ENCODE measurements at regions not wholly inside any gene's neighbourhood (a gene's known extent, or its start where the extent isn't known, plus 50 kb on each side); places are given as distances from the start of the nearest gene placed in this dataset.
"Not testable (repeated sequence)": the region's sequence is repeated elsewhere in the genome, so short reads cannot be mapped to it uniquely, and the experiment has no call there.

DNA sequence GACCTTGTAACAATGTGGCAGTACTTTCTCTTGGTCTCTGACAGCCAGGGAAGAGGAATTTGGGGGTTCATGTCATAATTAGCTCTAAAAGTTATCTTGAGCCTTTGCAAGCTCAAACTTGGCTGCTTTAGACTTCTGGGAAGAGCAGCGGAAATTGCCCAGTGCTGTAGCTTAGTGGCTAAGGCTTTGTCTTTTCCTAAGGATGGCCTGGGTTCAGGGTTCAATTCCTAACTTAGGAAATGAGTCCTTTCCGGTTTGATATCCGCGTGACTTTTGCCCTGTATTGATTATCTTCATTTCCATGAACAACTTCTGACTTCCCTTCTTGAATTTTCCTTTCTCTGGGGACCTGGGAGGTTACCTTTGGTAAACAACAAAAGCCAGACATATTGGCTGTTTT, 961.0 kb downstream of the CNTNAP5 start:
- H3K27ac Mint-ChIP-seq, result no peak overlapping the region
- no peak for DNase-seq
- Histone ChIP-seq H3K27me3 (ENCODE audit: control insufficient read depth, insufficient read depth, low read length) (no peaks in the 10 kb centered on the region), H3K27ac (ENCODE audit: insufficient read depth, low read length, poor library complexity, severe bottlenecking) (no peak overlapping the region), H3K4me3 (ENCODE audit: low read depth, low read length) (no peak overlapping the region), H3K9me3 (ENCODE audit: control insufficient read depth in 2 of 2, low read length in 2 of 2) (peaks cover 0 to 3% of the 10 kb centered on the region in 2 experiments), H3K4me1 (ENCODE audit: control insufficient read depth, insufficient read depth, low read length, poor library complexity, severe bottlenecking) (no peaks in the 10 kb centered on the region), H3K36me3 (ENCODE audit: control insufficient read depth, insufficient read depth, low read length) (no peaks in the 10 kb centered on the region)
- no peaks in the 10 kb centered on the region for H3K27me3 Mint-ChIP-seq
- ATAC-seq (ENCODE audit: low read depth in 2 of 2), result no peak
- no peaks in the 10 kb centered on the region for H3K36me3 Mint-ChIP-seq
- H3K9me3 Mint-ChIP-seq, result peaks cover 1 to 17% (median 6%) of the 10 kb centered on the region in 7 donors
- H3K4me3 Mint-ChIP-seq, result no peak overlapping the region
- H3K4me1 Mint-ChIP-seq, result no peaks in the 10 kb centered on the region

DNA sequence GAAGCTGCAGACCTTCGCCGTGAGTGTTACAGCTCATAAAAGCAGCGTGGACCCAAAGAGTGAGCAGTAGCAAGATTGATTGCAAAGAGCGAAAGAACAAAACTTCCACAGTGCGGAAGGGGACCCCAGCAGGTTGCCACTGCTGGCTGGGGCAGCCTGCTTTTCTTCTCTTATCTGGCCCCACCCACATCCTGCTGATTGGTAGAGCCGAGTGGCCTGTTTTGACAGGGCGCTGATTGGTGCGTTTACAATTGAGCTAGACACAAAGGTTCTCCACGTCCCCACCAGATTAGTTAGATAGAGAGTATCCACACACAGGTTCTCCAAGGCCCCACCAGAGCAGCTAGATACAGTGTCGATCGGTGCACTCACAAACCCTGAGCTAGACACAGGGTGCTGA, 961.8 kb downstream of the CNTNAP5 start:
- H3K9me3 Mint-ChIP-seq, result peaks cover 0 to 16% (median 6%) of the 10 kb centered on the region in 7 donors
- H3K4me1 ChIP-seq (ENCODE audit: control insufficient read depth, insufficient read depth, low read length, poor library complexity, severe bottlenecking); ATAC-seq (ENCODE audit: low read depth in 2 of 2); H3K27ac Mint-ChIP-seq; H3K9me3 ChIP-seq (ENCODE audit: control insufficient read depth in 2 of 2, low read length in 2 of 2); H3K4me1 Mint-ChIP-seq; H3K27ac ChIP-seq (ENCODE audit: insufficient read depth, low read length, poor library complexity, severe bottlenecking); DNase-seq; H3K36me3 ChIP-seq (ENCODE audit: control insufficient read depth, insufficient read depth, low read length); H3K27me3 Mint-ChIP-seq; H3K27me3 ChIP-seq (ENCODE audit: control insufficient read depth, insufficient read depth, low read length); H3K4me3 ChIP-seq (ENCODE audit: low read depth, low read length); H3K4me3 Mint-ChIP-seq; H3K36me3 Mint-ChIP-seq: not testable (repeated sequence)

DNA sequence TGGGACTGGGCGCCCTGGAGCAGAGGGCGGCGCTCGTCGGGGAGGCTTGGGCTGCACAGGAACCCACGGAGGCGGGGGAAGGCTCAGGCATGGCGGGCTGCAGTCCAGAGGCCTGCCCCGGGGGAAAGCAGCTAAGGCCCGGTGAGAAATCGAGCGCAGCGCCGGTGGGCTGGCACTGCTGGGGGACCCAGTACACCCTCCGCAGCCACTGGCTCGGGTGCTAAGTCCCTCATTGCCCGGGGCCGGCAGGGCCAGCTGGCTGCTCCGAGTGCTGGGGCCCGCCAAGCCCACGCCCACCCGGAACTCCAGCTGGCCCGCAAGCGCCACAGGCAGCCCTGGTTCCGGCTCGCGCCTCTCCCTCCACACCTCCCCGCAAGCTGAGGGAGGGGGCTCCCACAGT, 962.3 kb downstream of the CNTNAP5 start:
- H3K27me3 ChIP-seq (ENCODE audit: control insufficient read depth, insufficient read depth, low read length); DNase-seq; H3K9me3 ChIP-seq (ENCODE audit: control insufficient read depth in 2 of 2, low read length in 2 of 2); H3K27ac ChIP-seq (ENCODE audit: insufficient read depth, low read length, poor library complexity, severe bottlenecking); H3K4me3 ChIP-seq (ENCODE audit: low read depth, low read length); H3K27me3 Mint-ChIP-seq; H3K4me1 Mint-ChIP-seq; H3K36me3 ChIP-seq (ENCODE audit: control insufficient read depth, insufficient read depth, low read length); H3K4me1 ChIP-seq (ENCODE audit: control insufficient read depth, insufficient read depth, low read length, poor library complexity, severe bottlenecking); ATAC-seq (ENCODE audit: low read depth in 2 of 2); H3K36me3 Mint-ChIP-seq; H3K4me3 Mint-ChIP-seq; H3K27ac Mint-ChIP-seq: not testable (repeated sequence)
- peaks cover 0 to 16% (median 6%) of the 10 kb centered on the region in 7 donors for H3K9me3 Mint-ChIP-seq

DNA sequence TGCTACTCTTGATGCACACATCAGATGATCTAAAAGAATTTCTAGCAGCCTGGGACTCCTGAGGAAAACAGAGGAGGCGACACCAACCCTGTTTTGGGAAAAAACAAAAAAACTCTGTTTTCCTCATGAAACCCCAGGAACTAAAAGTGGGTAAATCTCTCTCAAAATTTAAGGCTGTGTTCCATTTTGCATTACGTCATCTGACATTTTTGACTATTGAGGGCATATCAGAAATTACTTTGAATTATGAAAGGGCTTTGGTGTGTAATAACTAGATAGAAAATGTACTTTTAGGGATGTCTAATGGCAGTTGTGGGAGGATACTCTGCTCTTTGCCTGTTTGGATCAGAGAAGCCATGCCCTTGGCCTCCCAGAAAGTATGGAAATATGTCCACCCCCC, 963.0 kb downstream of the CNTNAP5 start:
- H3K4me3 Mint-ChIP-seq, result no peak overlapping the region
- no peaks in the 10 kb centered on the region for H3K36me3 Mint-ChIP-seq
- Histone ChIP-seq H3K27ac (ENCODE audit: insufficient read depth, low read length, poor library complexity, severe bottlenecking) (no peak overlapping the region), H3K4me3 (ENCODE audit: low read depth, low read length) (no peak overlapping the region), H3K9me3 (ENCODE audit: control insufficient read depth in 2 of 2, low read length in 2 of 2) (peaks cover 0 to 3% of the 10 kb centered on the region in 2 experiments), H3K27me3 (ENCODE audit: control insufficient read depth, insufficient read depth, low read length) (no peaks in the 10 kb centered on the region), H3K4me1 (ENCODE audit: control insufficient read depth, insufficient read depth, low read length, poor library complexity, severe bottlenecking) (no peaks in the 10 kb centered on the region), H3K36me3 (ENCODE audit: control insufficient read depth, insufficient read depth, low read length) (no peaks in the 10 kb centered on the region)
- no peaks in the 10 kb centered on the region for H3K4me1 Mint-ChIP-seq
- DNase-seq, result no peak
- ATAC-seq (ENCODE audit: low read depth in 2 of 2), result no peak
- H3K9me3 Mint-ChIP-seq, result peaks cover 0 to 16% (median 7%) of the 10 kb centered on the region in 7 donors
- H3K27me3 Mint-ChIP-seq, result no peaks in the 10 kb centered on the region
- H3K27ac Mint-ChIP-seq, result no peak overlapping the region

DNA sequence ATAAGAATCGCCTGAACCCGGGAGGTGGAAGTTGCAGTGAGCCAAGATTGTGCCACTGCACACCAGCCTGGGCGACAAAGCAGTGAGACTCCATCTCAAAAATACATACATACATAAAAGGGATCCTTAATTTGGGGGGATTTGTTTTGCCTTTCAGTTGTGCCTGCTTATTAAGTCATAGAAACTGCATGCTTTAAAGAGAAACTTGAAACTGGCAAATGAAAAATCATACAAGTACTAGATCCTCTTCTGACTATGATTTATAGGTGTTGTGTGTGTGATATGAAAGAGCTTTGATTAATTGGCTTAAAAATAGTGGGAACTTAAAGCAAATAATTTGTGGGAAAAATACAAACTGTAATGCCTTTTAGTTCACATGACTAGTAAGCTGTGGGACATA, 963.7 kb downstream of the CNTNAP5 start:
- no peaks in the 10 kb centered on the region for H3K4me1 Mint-ChIP-seq
- no peaks in the 10 kb centered on the region for H3K4me1 ChIP-seq (ENCODE audit: control insufficient read depth, insufficient read depth, low read length, poor library complexity, severe bottlenecking)
- no peak for ATAC-seq (ENCODE audit: low read depth in 2 of 2)
- no peak overlapping the region for H3K27ac ChIP-seq (ENCODE audit: insufficient read depth, low read length, poor library complexity, severe bottlenecking)
- no peaks in the 10 kb centered on the region for H3K36me3 Mint-ChIP-seq
- no peak overlapping the region for H3K27ac Mint-ChIP-seq
- H3K4me3 ChIP-seq (ENCODE audit: low read depth, low read length), result no peak overlapping the region
- H3K27me3 ChIP-seq (ENCODE audit: control insufficient read depth, insufficient read depth, low read length), result no peaks in the 10 kb centered on the region
- no peak for DNase-seq
- peaks cover 0 to 16% (median 7%) of the 10 kb centered on the region in 7 donors for H3K9me3 Mint-ChIP-seq
- H3K9me3 ChIP-seq (ENCODE audit: control insufficient read depth in 2 of 2, low read length in 2 of 2), result peaks cover 0 to 3% of the 10 kb centered on the region in 2 experiments
- no peak overlapping the region for H3K4me3 Mint-ChIP-seq
- no peaks in the 10 kb centered on the region for H3K36me3 ChIP-seq (ENCODE audit: control insufficient read depth, insufficient read depth, low read length)
- H3K27me3 Mint-ChIP-seq, result no peaks in the 10 kb centered on the region

DNA sequence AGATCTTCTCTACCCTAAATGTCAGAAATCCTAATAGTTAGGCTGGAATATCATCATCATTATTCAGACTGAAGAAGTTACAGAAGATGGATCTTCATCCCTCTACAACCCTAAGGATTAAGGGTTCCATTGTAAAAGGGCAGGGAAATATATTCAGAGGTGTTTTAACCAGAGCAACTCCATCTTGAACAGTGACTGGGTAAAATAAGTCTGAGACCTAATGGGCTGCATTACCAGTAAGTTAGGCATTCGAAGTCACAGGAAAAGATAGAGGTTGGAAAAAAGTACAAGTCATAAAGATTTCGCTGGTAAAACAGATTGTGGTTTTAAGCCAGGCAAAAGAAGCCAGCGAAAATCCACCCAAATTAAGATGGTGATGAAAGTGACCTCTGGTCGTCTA, 968.7 kb downstream of the CNTNAP5 start:
- no peaks in the 10 kb centered on the region for H3K4me1 ChIP-seq (ENCODE audit: control insufficient read depth, insufficient read depth, low read length, poor library complexity, severe bottlenecking)
- no peaks in the 10 kb centered on the region for H3K36me3 Mint-ChIP-seq
- H3K36me3 ChIP-seq (ENCODE audit: control insufficient read depth, insufficient read depth, low read length), result no peaks in the 10 kb centered on the region
- H3K27me3 ChIP-seq (ENCODE audit: control insufficient read depth, insufficient read depth, low read length), result no peaks in the 10 kb centered on the region
- no peak for DNase-seq
- no peak overlapping the region for H3K4me3 Mint-ChIP-seq
- no peak for ATAC-seq (ENCODE audit: low read depth in 2 of 2)
- no peak overlapping the region for H3K27ac Mint-ChIP-seq
- no peak overlapping the region for H3K4me3 ChIP-seq (ENCODE audit: low read depth, low read length)
- H3K27ac ChIP-seq (ENCODE audit: insufficient read depth, low read length, poor library complexity, severe bottlenecking), result no peak overlapping the region
- H3K9me3 Mint-ChIP-seq, result peaks cover 0 to 14% (median 4%) of the 10 kb centered on the region in 7 donors
- H3K9me3 ChIP-seq (ENCODE audit: control insufficient read depth in 2 of 2, low read length in 2 of 2), result no peaks in the 10 kb centered on the region
- no peaks in the 10 kb centered on the region for H3K27me3 Mint-ChIP-seq
- no peaks in the 10 kb centered on the region for H3K4me1 Mint-ChIP-seq

DNA sequence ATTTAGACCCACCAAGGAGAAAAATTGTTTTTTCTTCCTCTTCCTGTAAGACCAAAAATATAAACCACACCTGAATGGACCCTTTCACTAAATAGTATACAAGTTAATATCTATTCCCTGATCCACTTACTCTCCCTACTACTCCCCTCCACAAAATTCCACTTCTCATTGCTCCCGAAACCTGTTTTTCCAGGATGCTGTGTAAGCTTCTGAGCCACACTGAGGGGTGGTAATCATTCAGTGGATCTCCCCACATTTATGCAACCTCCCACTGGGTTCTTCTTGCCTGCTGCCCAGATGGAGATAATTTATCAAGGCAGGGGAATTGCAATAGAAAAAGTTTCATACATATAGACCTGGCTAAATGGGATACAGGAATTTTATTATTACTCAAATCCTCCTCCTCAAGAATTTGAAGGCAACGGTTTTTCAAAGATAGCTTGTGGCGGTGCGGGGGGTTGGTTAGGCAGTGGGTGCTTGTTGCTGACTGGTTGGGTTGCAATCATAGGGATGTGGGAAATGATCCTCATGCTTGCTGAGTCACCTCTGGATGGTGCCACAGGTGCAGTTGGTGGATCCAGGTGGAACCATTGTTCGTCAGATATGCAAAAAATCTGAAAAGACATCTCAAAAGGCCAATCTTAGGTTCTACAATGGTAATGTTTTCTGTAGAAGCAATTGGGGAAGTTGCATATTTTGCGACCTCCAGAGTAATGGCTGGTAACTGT, 970.3 kb downstream of the CNTNAP5 start:
- Histone ChIP-seq H3K4me1 (ENCODE audit: control insufficient read depth, insufficient read depth, low read length, poor library complexity, severe bottlenecking) (no peaks in the 10 kb centered on the region), H3K9me3 (ENCODE audit: control insufficient read depth in 2 of 2, low read length in 2 of 2) (no peaks in the 10 kb centered on the region), H3K36me3 (ENCODE audit: control insufficient read depth, insufficient read depth, low read length) (no peaks in the 10 kb centered on the region), H3K27ac (ENCODE audit: insufficient read depth, low read length, poor library complexity, severe bottlenecking) (no peak overlapping the region), H3K27me3 (ENCODE audit: control insufficient read depth, insufficient read depth, low read length) (no peaks in the 10 kb centered on the region), H3K4me3 (ENCODE audit: low read depth, low read length) (no peak overlapping the region)
- Mint-ChIP-seq H3K27ac (no peak overlapping the region), H3K36me3 (no peaks in the 10 kb centered on the region), H3K27me3 (no peaks in the 10 kb centered on the region), H3K9me3 (peaks cover 0 to 17% (median 4%) of the 10 kb centered on the region in 7 donors), H3K4me1 (no peaks in the 10 kb centered on the region), H3K4me3 (no peak overlapping the region)
- no peak for ATAC-seq (ENCODE audit: low read depth in 2 of 2)
- DNase-seq, result no peak

DNA sequence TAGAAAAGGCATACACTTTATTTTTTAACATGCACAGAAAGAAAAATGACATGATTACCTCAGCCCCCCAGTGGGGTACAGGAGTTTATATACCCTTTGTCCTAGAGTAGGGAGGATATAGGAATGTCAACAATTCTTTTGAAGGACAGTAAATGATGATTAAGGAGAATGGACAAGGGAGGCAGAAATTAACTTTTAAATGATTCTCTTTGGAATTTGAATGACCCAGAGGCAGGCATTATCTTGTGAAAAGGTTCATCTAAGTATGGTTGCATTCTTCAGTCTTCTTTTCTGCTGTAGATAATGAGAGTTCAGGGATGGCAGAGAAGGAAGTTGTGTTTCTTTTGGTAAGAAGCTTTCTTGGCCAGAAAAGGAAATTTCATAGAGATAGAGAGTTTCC, 971.3 kb downstream of the CNTNAP5 start:
- Histone ChIP-seq H3K4me3 (ENCODE audit: low read depth, low read length) (no peak overlapping the region), H3K9me3 (ENCODE audit: control insufficient read depth in 2 of 2, low read length in 2 of 2) (no peaks in the 10 kb centered on the region), H3K36me3 (ENCODE audit: control insufficient read depth, insufficient read depth, low read length) (no peaks in the 10 kb centered on the region), H3K27me3 (ENCODE audit: control insufficient read depth, insufficient read depth, low read length) (no peaks in the 10 kb centered on the region), H3K27ac (ENCODE audit: insufficient read depth, low read length, poor library complexity, severe bottlenecking) (no peak overlapping the region), H3K4me1 (ENCODE audit: control insufficient read depth, insufficient read depth, low read length, poor library complexity, severe bottlenecking) (no peaks in the 10 kb centered on the region)
- ATAC-seq (ENCODE audit: low read depth in 2 of 2) (no peak), DNase-seq (no peak)
- H3K36me3 Mint-ChIP-seq, result no peaks in the 10 kb centered on the region
- H3K9me3 Mint-ChIP-seq, result peaks cover 0 to 17% (median 2%) of the 10 kb centered on the region in 7 donors
- H3K4me1 Mint-ChIP-seq, result no peaks in the 10 kb centered on the region
- H3K27me3 Mint-ChIP-seq, result no peaks in the 10 kb centered on the region
- no peak overlapping the region for H3K27ac Mint-ChIP-seq
- H3K4me3 Mint-ChIP-seq, result no peak overlapping the region
